ENCODE measurements at regions not wholly inside any gene's neighbourhood (a gene's known extent, or its start where the extent isn't known, plus 50 kb on each side); places are given as distances from the start of the nearest gene placed in this dataset.

GRCh38 chr2:62286089-62286785, 90.3 kb downstream of the B3GNT2 start:
- Histone ChIP-seq H3K27me3 (no peaks in the 10 kb centered on the region), H3K4me1 (no peaks in the 10 kb centered on the region), H3K27ac (no peak overlapping the region), H3K4me3 (no peak overlapping the region), H3K9me3 (peaks cover 0 to 8% (median 2%) of the 10 kb centered on the region in 4 donors), H3K36me3 (no peaks in the 10 kb centered on the region)
- no peak for DNase-seq
- TF ChIP-seq, protein P1, sequence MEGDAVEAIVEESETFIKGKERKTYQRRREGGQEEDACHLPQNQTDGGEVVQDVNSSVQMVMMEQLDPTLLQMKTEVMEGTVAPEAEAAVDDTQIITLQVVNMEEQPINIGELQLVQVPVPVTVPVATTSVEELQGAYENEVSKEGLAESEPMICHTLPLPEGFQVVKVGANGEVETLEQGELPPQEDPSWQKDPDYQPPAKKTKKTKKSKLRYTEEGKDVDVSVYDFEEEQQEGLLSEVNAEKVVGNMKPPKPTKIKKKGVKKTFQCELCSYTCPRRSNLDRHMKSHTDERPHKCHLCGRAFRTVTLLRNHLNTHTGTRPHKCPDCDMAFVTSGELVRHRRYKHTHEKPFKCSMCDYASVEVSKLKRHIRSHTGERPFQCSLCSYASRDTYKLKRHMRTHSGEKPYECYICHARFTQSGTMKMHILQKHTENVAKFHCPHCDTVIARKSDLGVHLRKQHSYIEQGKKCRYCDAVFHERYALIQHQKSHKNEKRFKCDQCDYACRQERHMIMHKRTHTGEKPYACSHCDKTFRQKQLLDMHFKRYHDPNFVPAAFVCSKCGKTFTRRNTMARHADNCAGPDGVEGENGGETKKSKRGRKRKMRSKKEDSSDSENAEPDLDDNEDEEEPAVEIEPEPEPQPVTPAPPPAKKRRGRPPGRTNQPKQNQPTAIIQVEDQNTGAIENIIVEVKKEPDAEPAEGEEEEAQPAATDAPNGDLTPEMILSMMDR (IDR thresholded peaks at IDR 0.05), result no peak
- no peak for TF ChIP-seq POLR2A (IDR thresholded peaks at IDR 0.05)

DNA sequence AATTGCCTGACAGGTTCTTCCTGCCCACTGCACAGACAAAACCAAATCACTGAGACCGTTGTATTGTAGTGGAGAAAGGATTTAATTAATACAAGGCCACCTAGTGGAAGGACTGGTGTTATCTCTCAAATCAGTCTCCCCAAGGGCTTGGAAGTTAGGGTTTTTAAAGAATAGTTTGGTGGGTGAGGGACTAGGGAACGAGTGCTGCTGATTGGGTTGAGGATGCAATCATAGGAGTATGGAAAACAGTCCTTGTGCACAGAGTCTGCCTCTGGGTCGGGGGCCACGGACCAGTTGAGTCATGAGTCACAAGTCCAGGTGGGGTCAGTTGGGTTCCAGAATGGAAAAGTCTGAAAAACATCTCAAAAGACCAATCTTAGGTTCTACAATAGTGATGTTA, 89.1 kb downstream of the B3GNT2 start:
- H3K27ac ChIP-seq, result no peak overlapping the region
- H3K9me3 ChIP-seq, result peaks cover 0 to 8% (median 2%) of the 10 kb centered on the region in 4 donors
- H3K36me3 ChIP-seq, result no peaks in the 10 kb centered on the region
- H3K4me1 ChIP-seq, result no peaks in the 10 kb centered on the region
- H3K4me3 ChIP-seq, result no peak overlapping the region
- H3K27me3 ChIP-seq, result no peaks in the 10 kb centered on the region
- TF ChIP-seq, protein P1 (IDR thresholded peaks at IDR 0.05), result no peak
- TF ChIP-seq POLR2A (IDR thresholded peaks at IDR 0.05), result no peak
- DNase-seq, result no peak

- DNase-seq, result no peak
- H3K4me1 ChIP-seq, result no peaks in the 10 kb centered on the region
- TF ChIP-seq, protein P1 (IDR thresholded peaks at IDR 0.05), result no peak
- TF ChIP-seq POLR2A (IDR thresholded peaks at IDR 0.05), result no peak
- no peak overlapping the region for H3K27ac ChIP-seq
- no peak overlapping the region for H3K4me3 ChIP-seq
- no peaks in the 10 kb centered on the region for H3K36me3 ChIP-seq
- no peaks in the 10 kb centered on the region for H3K27me3 ChIP-seq
- peaks cover 0 to 8% (median 2%) of the 10 kb centered on the region in 4 donors for H3K9me3 ChIP-seq
Measured at GRCh38 chr2:62284471-62284870, 88.6 kb downstream of the B3GNT2 start.

GRCh38 chr2:62283147-62283546, 87.2 kb downstream of the B3GNT2 start:
- Histone ChIP-seq H3K4me3 (no peak overlapping the region), H3K36me3 (no peaks in the 10 kb centered on the region), H3K27me3 (no peaks in the 10 kb centered on the region), H3K9me3 (peaks cover 0 to 11% (median 3%) of the 10 kb centered on the region in 4 donors), H3K4me1 (no peaks in the 10 kb centered on the region), H3K27ac (no peak overlapping the region)
- DNase-seq, result no peak
- TF ChIP-seq POLR2A (IDR thresholded peaks at IDR 0.05), result no peak
- TF ChIP-seq, protein P1 (IDR thresholded peaks at IDR 0.05), result no peak

- Histone ChIP-seq H3K4me3 (no peak overlapping the region), H3K27ac (no peak overlapping the region), H3K9me3 (peaks cover 0 to 18% (median 7%) of the 10 kb centered on the region in 4 donors), H3K27me3 (no peaks in the 10 kb centered on the region), H3K36me3 (no peaks in the 10 kb centered on the region), H3K4me1 (no peaks in the 10 kb centered on the region)
- DNase-seq, result no peak
- no peak for TF ChIP-seq POLR2A (IDR thresholded peaks at IDR 0.05)
- TF ChIP-seq, protein P1 (IDR thresholded peaks at IDR 0.05), result no peak
Measured at GRCh38 chr2:62281663-62282062, 85.7 kb downstream of the B3GNT2 start.

All from Peyer's patch (tissue), 4 donors.